SK-N-SH (cell line): ENCODE measurements at regions not wholly inside any gene's neighbourhood (a gene's known extent, or its start where the extent isn't known, plus 50 kb on each side); places are given as distances from the start of the nearest gene placed in this dataset.
A peak's percentile ranks its signal among the peaks of the same experiment; 100 is the strongest.

Experiments used
- CTCF ChIA-PET: fragments of 300-600, 350-600 bp; formaldehyde crosslinking; extraction: SDS; loops from one replicate; lab custom pipeline; 2021; lab: Yijun Ruan, JAX
- POLR2A ChIA-PET: fragments of 350-600 bp; sonication (Branson Sonifier 250); formaldehyde crosslinking; extraction: SDS; loops from one replicate; lab custom pipeline; 2020; ENCODE audit warnings: antibody characterized with exemption, inconsistent platforms; lab: Yijun Ruan, JAX
- DNase-seq: peaks from one replicate; pipeline ENCODE4 v3.0.0; 2012
- H2AFZ ChIP-seq: fragments of 200-600 bp; sonication (generic); 2 replicates; pipeline ENCODE4 v1.8.1; 2016; ENCODE audit warnings: antibody characterized with exemption, mild to moderate bottlenecking, low read depth
- H3F3A ChIP-seq: fragments of 200-600 bp; sonication (generic); replicated peaks from 2 replicates; pipeline ENCODE3; 2016; ENCODE audit warnings: antibody characterized with exemption, mild to moderate bottlenecking; ENCODE audit not compliant: insufficient read depth
- H3K27ac ChIP-seq, 2 experiments: fragments of 200-500 bp in 1 of 2; fragments of 200-600 bp in 1 of 2; sonication (Bioruptor generic) in 1 of 2; sonication (generic), shearing (Covaris generic) in 1 of 2; 2 replicates each; pipeline versions ENCODE4 v1.5.1 to v1.6.1; 2014 to 2016; ENCODE audit warnings: low read depth in 2 of 2, inconsistent platforms in 1 of 2, low read length in 1 of 2, mild to moderate bottlenecking in 1 of 2, mixed read lengths in 1 of 2
- H3K27me3 ChIP-seq: fragments of 200-600 bp; sonication (generic), shearing (Covaris generic); 2 replicates; pipeline ENCODE4 v1.6.1; 2016; ENCODE audit warnings: mixed run types; ENCODE audit not compliant: insufficient read depth
- H3K36me3 ChIP-seq, 2 experiments: fragments of 200-500 bp in 1 of 2; fragments of 200-600 bp in 1 of 2; sonication (Bioruptor generic) in 1 of 2; sonication (generic) in 1 of 2; replicated peaks in 1 of 2; 2 replicates each; pipeline versions ENCODE3 to v1.5.1; 2014 to 2016; ENCODE audit warnings: low read length in 1 of 2, mild to moderate bottlenecking in 1 of 2; ENCODE audit not compliant: insufficient read depth in 2 of 2, control insufficient read depth in 1 of 2
- H3K4me1 ChIP-seq, 2 experiments: fragments of 200-500 bp in 1 of 2; fragments of 200-600 bp in 1 of 2; sonication (Bioruptor generic) in 1 of 2; sonication (generic), shearing (Covaris generic) in 1 of 2; 2 replicates each; pipeline versions ENCODE4 v1.5.1 to v1.6.1; 2014 to 2016; ENCODE audit warnings: low read depth in 1 of 2, low read length in 1 of 2, mixed run types in 1 of 2; ENCODE audit not compliant: insufficient read depth in 2 of 2, control insufficient read depth in 1 of 2
- H3K4me2 ChIP-seq: fragments of 200-600 bp; sonication (generic), shearing (Covaris generic); 2 replicates; pipeline ENCODE4 v1.6.1; 2017; ENCODE audit warnings: mixed run types
- H3K4me3 ChIP-seq, 2 experiments: fragments of 200-500 bp in 1 of 2; fragments of 200-600 bp in 1 of 2; sonication (Bioruptor generic) in 1 of 2; sonication (generic), shearing (Covaris generic) in 1 of 2; 2 replicates each; pipeline versions ENCODE4 v1.5.1 to v1.8.1; 2014 to 2016; ENCODE audit warnings: low read depth in 2 of 2, inconsistent platforms in 1 of 2, low read length in 1 of 2, mild to moderate bottlenecking in 1 of 2, mixed read lengths in 1 of 2, moderate library complexity in 1 of 2
- H3K79me2 ChIP-seq: fragments of 200-600 bp; sonication (generic); 2 replicates; pipeline ENCODE4 v1.8.1; 2017; ENCODE audit warnings: mild to moderate bottlenecking; ENCODE audit not compliant: insufficient read depth
- H3K9ac ChIP-seq: fragments of 200-600 bp; sonication (generic); 2 replicates; pipeline ENCODE4 v1.6.1; 2017; ENCODE audit warnings: mixed run types
- H3K9me2 ChIP-seq: fragments of 200-600 bp; sonication (generic); 2 replicates; pipeline ENCODE4 v1.6.1; 2017; ENCODE audit warnings: mixed run types
- H3K9me3 ChIP-seq: fragments of 200-600 bp; sonication (generic); 2 replicates; pipeline ENCODE4 v1.6.1; 2017; ENCODE audit warnings: mixed run types, mild to moderate bottlenecking, moderate library complexity
- H4K20me1 ChIP-seq: fragments of 200-600 bp; sonication (generic); 2 replicates; pipeline ENCODE4 v1.6.1; 2017; ENCODE audit warnings: mild to moderate bottlenecking, mixed run types; ENCODE audit not compliant: insufficient read depth
- CTCF ChIP-seq: fragments of 200-600 bp; sonication (generic); IDR thresholded peaks from 2 replicates; pipeline ENCODE4 v1.6.1; 2017; ENCODE audit warnings: antibody characterized with exemption, mild to moderate bottlenecking, moderate library complexity
- EZH2phosphoT487 ChIP-seq: fragments of 200-600 bp; sonication (generic); IDR thresholded peaks from 2 replicates; pipeline ENCODE4 v1.6.1; 2017; ENCODE audit warnings: low read depth, mixed run types, mild to moderate bottlenecking, antibody characterized with exemption, moderate library complexity, borderline replicate concordance
- FOSL2 ChIP-seq: IDR thresholded peaks from 2 replicates; pipeline ENCODE4 v1.4.0; 2012; ENCODE audit warnings: low read depth, mild to moderate bottlenecking, moderate library complexity, borderline replicate concordance
- FOXJ3 ChIP-seq: sonication (generic); formaldehyde crosslinking; IDR thresholded peaks from 2 replicates; pipeline ENCODE4 v1.5.1; 2020; ENCODE audit warnings: mild to moderate bottlenecking, missing genetic modification reagents
- GABPA ChIP-seq: IDR thresholded peaks from 2 replicates; pipeline ENCODE4 v1.4.0; 2012; ENCODE audit warnings: low read depth, mild to moderate bottlenecking
- GATA2 ChIP-seq: sonication (generic); formaldehyde crosslinking; IDR thresholded peaks from 2 replicates; pipeline ENCODE4 v1.5.0; 2020; ENCODE audit warnings: mild to moderate bottlenecking, missing genetic modification reagents
- IRF3 ChIP-seq: fragments of 150-350 bp; IDR thresholded peaks from 2 replicates; pipeline ENCODE4 v1.6.1; 2016; ENCODE audit warnings: mild to moderate bottlenecking, low read depth, low read length
- NFIC ChIP-seq: IDR thresholded peaks from 2 replicates; pipeline ENCODE4 v1.4.0; 2012; ENCODE audit warnings: borderline replicate concordance
- NRF1 ChIP-seq: IDR thresholded peaks from 2 replicates; pipeline ENCODE4 v1.6.1; 2012; ENCODE audit warnings: low read depth, mild to moderate bottlenecking, low read length
- RAD21 ChIP-seq: IDR thresholded peaks from 2 replicates; pipeline ENCODE4 v1.6.1; 2012; ENCODE audit warnings: mild to moderate bottlenecking, low read length
- RFX5 ChIP-seq: IDR thresholded peaks from 2 replicates; pipeline ENCODE4 v1.6.1; 2012; ENCODE audit warnings: mild to moderate bottlenecking, improper control_type of control experiment, low read length
- RXRA ChIP-seq: IDR thresholded peaks from 2 replicates; pipeline ENCODE4 v1.4.0; 2012; ENCODE audit warnings: low read depth, mild to moderate bottlenecking, borderline replicate concordance
- SIN3A ChIP-seq: IDR thresholded peaks from 2 replicates; pipeline ENCODE4 v1.6.1; 2012; ENCODE audit warnings: low read depth, mild to moderate bottlenecking, low read length, moderate library complexity, borderline replicate concordance
- USF1 ChIP-seq: IDR thresholded peaks from 2 replicates; pipeline ENCODE4 v1.4.0; 2012; ENCODE audit warnings: low read depth, borderline replicate concordance
- ZBTB33 ChIP-seq: IDR thresholded peaks from 2 replicates; pipeline ENCODE4 v1.4.0; 2012; ENCODE audit warnings: low read depth, borderline replicate concordance
- WGBS: methylation state at CpG from one replicate; pipeline ENCODE4 v1.1.6; 2017; ENCODE audit warnings: low lambda C conversion rate; 5-methylcytosine and 5-hydroxymethylcytosine counted together

GRCh38 chr2:42928692-42929545 is 136.5 kb upstream of the HAAO start (continued):
- peak; percentile 53 for TF ChIP-seq CTCF
- TF ChIP-seq NRF1 = no peak
- no peak for TF ChIP-seq FOSL2

GRCh38 chr2:42928161-42928691 is 135.8 kb upstream of the HAAO start:
- WGBS = 72% methylated on average over 9 of the region's 9 CpGs
- Histone ChIP-seq H3K4me1 (peaks cover 32 to 72% of the 10 kb centered on the region in 2 experiments), H3K9me3 (no peaks in the 10 kb centered on the region), H3K36me3 (no peaks in the 10 kb centered on the region), H3K9ac (no peak overlapping the region), H3F3A (peaks cover 11% of the 10 kb centered on the region), H3K27me3 (no peaks in the 10 kb centered on the region), H2AFZ (no peak overlapping the region), H4K20me1 (no peaks in the 10 kb centered on the region), H3K27ac (no peak overlapping the region), H3K79me2 (no peaks in the 10 kb centered on the region), H3K9me2 (no peaks in the 10 kb centered on the region), H3K4me2 (no peak overlapping the region), H3K4me3 (no peak overlapping the region)
- TF ChIP-seq GABPA (no peak), SIN3A (no peak), RAD21 (no peak), RFX5 (no peak)
- no peak for DNase-seq
- ChIA-PET CTCF (interaction anchor here (0.7 to 10.1 kb wide), 16 partner anchors 9 to 678 kb away, joined by 3 to 96 read pairs (median 6); no protein-coding TSS in a partner anchor), POLR2A (no interaction called here)

GRCh38 chr2:42927334-42928160 is 135.2 kb upstream of the HAAO start:
- Histone ChIP-seq H3K9me2 (no peaks in the 10 kb centered on the region), H3K9ac (no peak overlapping the region), H4K20me1 (no peaks in the 10 kb centered on the region), H3K4me1 (peaks cover 39 to 77% of the 10 kb centered on the region in 2 experiments), H3K27me3 (no peaks in the 10 kb centered on the region), H2AFZ (no peak overlapping the region), H3K4me3 (no peak overlapping the region), H3F3A (peaks cover 11% of the 10 kb centered on the region), H3K36me3 (no peaks in the 10 kb centered on the region), H3K79me2 (no peaks in the 10 kb centered on the region), H3K27ac (no peak overlapping the region), H3K4me2 (no peak overlapping the region), H3K9me3 (no peaks in the 10 kb centered on the region)
- ChIA-PET CTCF (interaction anchor here (0.7 to 10.1 kb wide), 14 partner anchors 9 to 649 kb away, joined by 3 to 96 read pairs (median 8); no protein-coding TSS in a partner anchor), POLR2A (no interaction called here)
- 90% methylated on average over 10 of the region's 10 CpGs for WGBS
- DNase-seq = no peak
- TF ChIP-seq RXRA (no peak), ZBTB33 (no peak), FOXJ3 (no peak), FOSL2 (no peak), EZH2phosphoT487 (no peak), USF1 (no peak), IRF3 (no peak), RFX5 (no peak), GATA2 (no peak), NFIC (no peak)
